Skin of body (tissue), 1 donor: ENCODE measurements at regions not wholly inside any gene's neighbourhood (a gene's known extent, or its start where the extent isn't known, plus 50 kb on each side); places are given as distances from the start of the nearest gene placed in this dataset.
"Not testable (repeated sequence)": the region's sequence is repeated elsewhere in the genome, so short reads cannot be mapped to it uniquely, and the experiment has no call there.

Experiments
- DNase-seq: peaks from one replicate; lab custom pipeline; 2025; lab: John Stamatoyannopoulos, UW

- no peak for DNase-seq
Observed at GRCh38 chr17:83018658-83019193, 60.7 kb upstream of the METRNL start.

DNA sequence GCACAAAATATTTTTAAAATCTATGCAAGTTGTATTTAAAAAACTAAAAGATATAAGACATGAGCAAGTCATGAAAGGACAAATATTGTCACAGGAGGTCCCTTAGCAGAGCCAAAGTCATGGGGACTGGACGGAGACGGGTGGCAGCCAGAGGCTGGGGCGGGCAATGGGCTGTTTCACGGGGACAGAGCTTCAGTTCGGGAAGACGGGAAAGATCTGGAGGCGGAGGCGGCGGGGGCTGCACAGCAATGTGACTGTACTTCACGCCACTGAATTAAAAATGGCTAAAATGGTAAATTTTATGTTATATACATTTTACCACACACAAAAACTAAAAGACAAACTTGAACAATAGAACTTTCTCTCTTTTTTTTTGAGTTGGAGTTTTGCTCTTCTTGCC is 60.0 kb upstream of the METRNL start:
- DNase-seq = no peak

GRCh38 chr17:83024218-83024971 is 55.0 kb upstream of the METRNL start:
- DNase-seq = no peak

DNA sequence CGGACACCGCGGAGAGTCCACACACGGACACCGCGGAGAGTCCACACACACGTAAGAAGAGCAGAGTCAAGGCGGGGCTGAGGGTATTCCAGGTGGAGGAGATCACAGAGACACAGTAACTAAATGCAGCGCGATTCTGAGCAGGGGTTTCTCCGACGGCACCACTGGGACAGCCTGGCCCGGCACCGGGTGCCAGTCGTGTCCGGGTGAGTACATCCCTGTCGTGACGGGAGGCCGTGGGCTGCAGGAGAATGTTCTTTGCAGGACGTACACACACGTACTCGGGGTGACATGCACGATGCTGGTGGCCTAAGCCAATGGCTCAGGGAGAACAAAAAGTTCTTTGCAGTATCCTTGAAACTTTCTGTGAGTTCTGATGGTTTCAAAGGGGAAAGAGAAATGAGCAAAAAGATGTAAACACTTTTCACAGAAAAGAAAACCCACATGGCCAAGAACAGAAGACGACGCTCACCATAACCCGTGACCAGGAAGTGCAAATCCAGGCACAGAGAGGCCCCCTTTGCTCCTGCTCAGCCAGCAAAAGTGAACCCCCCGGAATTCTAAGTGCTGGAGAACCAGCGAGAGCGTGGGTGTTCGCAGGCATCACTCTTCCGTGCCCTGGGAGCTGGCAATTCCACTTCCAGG is 53.7 kb upstream of the METRNL start:
- no peak for DNase-seq

GRCh38 chr17:83026311-83026811 is 53.0 kb upstream of the METRNL start:
- DNase-seq = no peak

DNA sequence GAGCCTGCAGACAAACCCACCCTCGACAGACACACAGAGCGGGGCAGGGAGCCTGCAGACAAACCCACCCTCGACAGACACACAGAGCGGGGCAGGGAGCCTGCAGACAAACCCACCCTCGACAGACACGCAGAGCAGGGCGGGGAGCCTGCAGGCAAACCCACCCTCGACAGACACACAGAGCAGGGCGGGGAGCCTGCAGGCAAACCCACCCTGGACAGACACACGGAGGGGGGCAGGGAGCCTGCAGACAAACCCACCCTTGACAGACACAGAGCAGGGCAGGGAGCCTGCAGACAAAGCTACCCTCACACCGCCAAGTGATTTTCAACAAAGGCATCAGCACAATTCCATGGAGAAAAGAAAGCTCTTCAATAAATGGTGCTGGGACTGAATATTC is 52.5 kb upstream of the METRNL start:
- DNase-seq = not testable (repeated sequence)

- no peak for DNase-seq
Observed at GRCh38 chr17:83028851-83029250, 50.6 kb upstream of the METRNL start.

GRCh38 chr17:83029571-83029970 is 49.8 kb upstream of the METRNL start:
- DNase-seq = no peak
